Common myeloid progenitor, CD34-positive (primary cell): ENCODE measurements at regions not wholly inside any gene's neighbourhood (a gene's known extent, or its start where the extent isn't known, plus 50 kb on each side); places are given as distances from the start of the nearest gene placed in this dataset.
A peak's percentile ranks its signal among the peaks of the same experiment; 100 is the strongest.
"Not testable (repeated sequence)": the region's sequence is repeated elsewhere in the genome, so short reads cannot be mapped to it uniquely, and the experiment has no call there.

Source experiments
- CTCF ChIA-PET: fragments of 350-600 bp; sonication (Branson Sonifier 250); formaldehyde crosslinking; loops from one replicate; lab custom pipeline; 2021; ENCODE audit warnings: antibody characterized with exemption; lab: Charles Lee
- POLR2A ChIA-PET: fragments of 350-600 bp; sonication (Branson Sonifier 250); formaldehyde crosslinking; loops from one replicate; lab custom pipeline; 2021; ENCODE audit warnings: antibody characterized with exemption; lab: Charles Lee
- DNase-seq, 3 donors: peaks; one replicate each; pipeline versions ENCODE4 v3.0.0 to v3.0.0-alpha.2; 2013
- H3K27ac ChIP-seq, 2 experiments: 1 replicate in 1 of 2; 2 replicates in 1 of 2; pipeline ENCODE4 v1.7.0; 2013; ENCODE audit warnings: inconsistent platforms in 2 of 2, low read length in 2 of 2, mild to moderate bottlenecking in 2 of 2, low read depth in 1 of 2, moderate library complexity in 1 of 2; ENCODE audit not compliant: severe bottlenecking in 2 of 2, insufficient read depth in 1 of 2, poor library complexity in 1 of 2
- H3K27me3 ChIP-seq, 5 experiments: replicated peaks in 2 of 5; 1 replicate in 3 of 5; 2 replicates in 2 of 5; pipeline versions ENCODE4 v1.6.1 to v1.7.0; 2013; ENCODE audit warnings: low read length in 4 of 5, mild to moderate bottlenecking in 2 of 5, moderate library complexity in 2 of 5, inconsistent platforms in 1 of 5; ENCODE audit not compliant: insufficient read depth in 5 of 5, control insufficient read depth in 4 of 5
- H3K36me3 ChIP-seq, 4 experiments: 1 replicate in 2 of 4; 2 replicates in 2 of 4; pipeline versions ENCODE4 v1.6.1 to v1.7.0; 2013; ENCODE audit warnings: low read length in 3 of 4, control low read depth in 1 of 4, mild to moderate bottlenecking in 1 of 4; ENCODE audit not compliant: control insufficient read depth in 4 of 4, insufficient read depth in 4 of 4
- H3K4me1 ChIP-seq, 4 experiments: 1 replicate in 3 of 4; 2 replicates in 1 of 4; pipeline versions ENCODE4 v1.6.1 to v1.7.1; 2013; ENCODE audit warnings: low read length in 3 of 4, mild to moderate bottlenecking in 3 of 4, control low read depth in 1 of 4, inconsistent platforms in 1 of 4, moderate library complexity in 1 of 4; ENCODE audit not compliant: control insufficient read depth in 4 of 4, insufficient read depth in 4 of 4; ENCODE audit errors: control extremely low read depth in 1 of 4
- H3K4me3 ChIP-seq, 7 experiments: 1 replicate in 4 of 7; 2 replicates in 3 of 7; pipeline versions ENCODE4 v1.5.1 to v1.7.0; 2013; ENCODE audit warnings: mild to moderate bottlenecking in 7 of 7, low read length in 6 of 7, moderate library complexity in 6 of 7, inconsistent platforms in 2 of 7, low read depth in 2 of 7, control low read depth in 1 of 7; ENCODE audit not compliant: insufficient read depth in 4 of 7, control insufficient read depth in 1 of 7; ENCODE audit errors: extremely low read depth in 1 of 7
- H3K9me3 ChIP-seq, 5 experiments: 1 replicate in 4 of 5; 2 replicates in 1 of 5; pipeline versions ENCODE4 v1.6.1 to v1.7.1; 2013; ENCODE audit warnings: low read length in 4 of 5, mild to moderate bottlenecking in 2 of 5, inconsistent platforms in 1 of 5, low read depth in 1 of 5, moderate library complexity in 1 of 5; ENCODE audit not compliant: control insufficient read depth in 4 of 5, insufficient read depth in 2 of 5; ENCODE audit errors: control extremely low read depth in 1 of 5
- WGBS: methylation state at CpG from one replicate; pipeline ENCODE4 v1.1.5; 2013; ENCODE audit not compliant: insufficient coverage; 5-methylcytosine and 5-hydroxymethylcytosine counted together

- DNase-seq, CTCF ChIA-PET, H3K27me3 ChIP-seq, POLR2A ChIA-PET, H3K4me1 ChIP-seq, H3K36me3 ChIP-seq, H3K9me3 ChIP-seq, H3K4me3 ChIP-seq, H3K27ac ChIP-seq: not testable (repeated sequence)
- WGBS: 100% methylated on average over 1 of the region's 2 CpGs
These were observed 631.6 kb downstream of the FBXO15 start for GRCh38 chr18:73516056-73516455.

- Histone ChIP-seq H3K36me3 (no peaks in the 10 kb centered on the region), H3K9me3 (no peaks in the 10 kb centered on the region), H3K27ac (no peak overlapping the region), H3K27me3 (no peaks in the 10 kb centered on the region), H3K4me3 (no peak overlapping the region), H3K4me1 (no peaks in the 10 kb centered on the region)
- POLR2A ChIA-PET: no interaction called here
- CTCF ChIA-PET: no interaction called here
- 100% methylated on average over 1 of the region's 1 CpG for WGBS
- DNase-seq: no peak
These were observed 633.2 kb downstream of the FBXO15 start for GRCh38 chr18:73514449-73514848.

- Histone ChIP-seq H3K27me3 (no peaks in the 10 kb centered on the region), H3K27ac (no peak overlapping the region), H3K4me1 (no peaks in the 10 kb centered on the region), H3K9me3 (no peaks in the 10 kb centered on the region), H3K4me3 (no peak overlapping the region), H3K36me3 (no peaks in the 10 kb centered on the region)
- ChIA-PET POLR2A (no interaction called here), CTCF (no interaction called here)
- DNase-seq: peak in 1 of 3 donors; percentile 9
- 87% methylated on average over 6 of the region's 12 CpGs for WGBS
These were observed 635.7 kb downstream of the FBXO15 start for GRCh38 chr18:73511771-73512503.

- ChIA-PET CTCF (no interaction called here), POLR2A (no interaction called here)
- H3K36me3 ChIP-seq: no peaks in the 10 kb centered on the region
- H3K27me3 ChIP-seq: no peaks in the 10 kb centered on the region
- no peak overlapping the region for H3K4me3 ChIP-seq
- H3K27ac ChIP-seq: no peak overlapping the region
- DNase-seq: no peak
- no peaks in the 10 kb centered on the region for H3K4me1 ChIP-seq
- no peaks in the 10 kb centered on the region for H3K9me3 ChIP-seq
- WGBS: no CpG with 5 or more reads among the region's 2 CpGs
These were observed 638.2 kb downstream of the FBXO15 start for GRCh38 chr18:73509460-73509859.

GRCh38 chr18:73503326-73503725 lies 635.5 kb upstream of the NETO1 start:
- Histone ChIP-seq H3K4me1 (no peaks in the 10 kb centered on the region), H3K36me3 (no peaks in the 10 kb centered on the region), H3K9me3 (peaks cover 0 to 1% (median 0%) of the 10 kb centered on the region in 5 experiments), H3K27me3 (no peaks in the 10 kb centered on the region), H3K4me3 (no peak overlapping the region), H3K27ac (no peak overlapping the region)
- no peak for DNase-seq
- ChIA-PET POLR2A (no interaction called here), CTCF (no interaction called here)
- 0% methylated on average over 1 of the region's 1 CpG for WGBS

- Histone ChIP-seq H3K9me3 (peaks cover 0 to 2% (median 0%) of the 10 kb centered on the region in 5 experiments), H3K4me1 (no peaks in the 10 kb centered on the region), H3K27ac (no peak overlapping the region), H3K27me3 (no peaks in the 10 kb centered on the region), H3K36me3 (no peaks in the 10 kb centered on the region), H3K4me3 (no peak overlapping the region)
- ChIA-PET CTCF (no interaction called here), POLR2A (no interaction called here)
- 100% methylated on average over 1 of the region's 2 CpGs for WGBS
- DNase-seq: no peak
These were observed 620.2 kb upstream of the NETO1 start for GRCh38 chr18:73487966-73488365.

GRCh38 chr18:73485166-73485565 lies 617.4 kb upstream of the NETO1 start:
- Histone ChIP-seq H3K27ac (no peak overlapping the region), H3K4me3 (no peak overlapping the region), H3K36me3 (no peaks in the 10 kb centered on the region), H3K9me3 (peaks cover 0 to 2% (median 0%) of the 10 kb centered on the region in 5 experiments), H3K4me1 (no peaks in the 10 kb centered on the region), H3K27me3 (no peaks in the 10 kb centered on the region)
- POLR2A ChIA-PET: no interaction called here
- no peak for DNase-seq
- CTCF ChIA-PET: no interaction called here
- 100% methylated on average over 2 of the region's 3 CpGs for WGBS
